GM23338 (cell line): ENCODE measurements at regions not wholly inside any gene's neighbourhood (a gene's known extent, or its start where the extent isn't known, plus 50 kb on each side); places are given as distances from the start of the nearest gene placed in this dataset.

ENCODE experiments used
- ATAC-seq: fragments of 200-7000 bp; cut with Tn5 transposase; 3 replicates; pipeline ENCODE4 v1.9.1; 2020
- DNase-seq: peaks from one replicate; pipeline ENCODE4 v3.0.0-alpha.2; 2015; ENCODE audit warnings: low spot score
- H2AFZ ChIP-seq: fragments of 200-600 bp; sonication (generic); 2 replicates; pipeline ENCODE4 v1.8.0; 2016; ENCODE audit warnings: antibody characterized with exemption, mild to moderate bottlenecking, moderate library complexity
- H3F3A ChIP-seq: fragments of 200-600 bp; sonication (generic); replicated peaks from 2 replicates; pipeline ENCODE4 v1.8.0; 2017; ENCODE audit warnings: antibody characterized with exemption, mixed run types, low read depth
- H3K27ac ChIP-seq: fragments of 200-600 bp; sonication (generic); 2 replicates; pipeline ENCODE4 v1.6.1; 2016; ENCODE audit warnings: low read depth
- H3K27me3 ChIP-seq: fragments of 200-600 bp; sonication (generic); 2 replicates; pipeline ENCODE4 v1.8.0; 2016; ENCODE audit warnings: mild to moderate bottlenecking, mixed run types, moderate library complexity; ENCODE audit not compliant: insufficient read depth
- H3K36me3 ChIP-seq: fragments of 200-600 bp; sonication (generic); 2 replicates; pipeline ENCODE4 v1.8.0; 2016; ENCODE audit warnings: mild to moderate bottlenecking; ENCODE audit not compliant: insufficient read depth
- H3K4me1 ChIP-seq: fragments of 200-600 bp; sonication (generic); 2 replicates; pipeline ENCODE4 v1.8.0; 2016; ENCODE audit warnings: mild to moderate bottlenecking, moderate library complexity; ENCODE audit not compliant: insufficient read depth
- H3K4me2 ChIP-seq: fragments of 200-600 bp; sonication (generic); 2 replicates; pipeline ENCODE4 v1.7.1; 2017; ENCODE audit warnings: mixed run types
- H3K4me3 ChIP-seq: fragments of 200-600 bp; sonication (generic); 2 replicates; pipeline ENCODE4 v1.6.1; 2016; ENCODE audit warnings: mixed run types
- H3K79me2 ChIP-seq: fragments of 200-600 bp; sonication (generic); replicated peaks from 2 replicates; pipeline ENCODE4 v1.8.0; 2017; ENCODE audit warnings: mild to moderate bottlenecking; ENCODE audit not compliant: insufficient read depth
- H3K9me2 ChIP-seq: fragments of 200-600 bp; sonication (generic); 2 replicates; pipeline ENCODE4 v1.8.0; 2017; ENCODE audit not compliant: insufficient read depth
- H4K20me1 ChIP-seq: fragments of 200-600 bp; sonication (generic); replicated peaks from 2 replicates; pipeline ENCODE4 v1.8.0; 2017; ENCODE audit warnings: mild to moderate bottlenecking; ENCODE audit not compliant: insufficient read depth
- H3K27ac Mint-ChIP-seq: 2 replicates; pipeline ENCODE4 v1.8.0; 2020; ENCODE audit warnings: inconsistent platforms, mild to moderate bottlenecking, moderate library complexity, mixed read lengths
- H3K27me3 Mint-ChIP-seq: 3 replicates; pipeline ENCODE4 v1.8.0; 2022; ENCODE audit warnings: low read depth, mild to moderate bottlenecking, moderate library complexity, mixed read lengths, inconsistent platforms; ENCODE audit not compliant: insufficient read depth, poor library complexity
- H3K36me3 Mint-ChIP-seq: 3 replicates; pipeline ENCODE4 v1.8.0; 2021; ENCODE audit warnings: low read depth, mild to moderate bottlenecking, inconsistent platforms, moderate library complexity, mixed read lengths
- H3K4me1 Mint-ChIP-seq: 3 replicates; pipeline ENCODE4 v1.8.0; 2020; ENCODE audit warnings: mild to moderate bottlenecking, inconsistent platforms, mixed read lengths
- H3K4me3 Mint-ChIP-seq: 3 replicates; pipeline ENCODE4 v1.8.0; 2021; ENCODE audit warnings: moderate library complexity, mild to moderate bottlenecking, inconsistent platforms, mixed read lengths
- H3K9me3 Mint-ChIP-seq: 3 replicates; pipeline ENCODE4 v1.8.0; 2020; ENCODE audit warnings: moderate library complexity, mild to moderate bottlenecking, inconsistent platforms, mixed read lengths
- CREB1 ChIP-seq: fragments of 250-450 bp; sonication (Bioruptor Pico); IDR thresholded peaks from 2 replicates; pipeline ENCODE4 v1.5.0; 2020; ENCODE audit warnings: low read depth, mild to moderate bottlenecking, moderate library complexity
- CTCF ChIP-seq, 2 experiments: fragments of 200-600 bp in 1 of 2; sonication (generic) in 1 of 2; conservative IDR thresholded peaks; 2 replicates each; pipeline versions ENCODE4 v1.5.1 to v1.6.1; 2016 to 2017; ENCODE audit warnings: antibody characterized with exemption in 2 of 2, low read depth in 2 of 2, mild to moderate bottlenecking in 2 of 2, moderate library complexity in 1 of 2
- ETS1 ChIP-seq: IDR thresholded peaks from 2 replicates; pipeline ENCODE4 v1.6.1; 2016; ENCODE audit warnings: antibody characterized with exemption
- EZH2 ChIP-seq: fragments of 200-600 bp; sonication (generic); IDR thresholded peaks from one replicate; pipeline ENCODE4 v1.8.0; 2017; ENCODE audit warnings: antibody characterized with exemption, mild to moderate bottlenecking, low read depth; ENCODE audit not compliant: unreplicated experiment
- EZH2phosphoT487 ChIP-seq: fragments of 200-600 bp; sonication (generic); IDR thresholded peaks from one replicate; pipeline ENCODE4 v1.8.1; 2018; ENCODE audit warnings: antibody characterized with exemption; ENCODE audit not compliant: unreplicated experiment
- JUNB ChIP-seq: IDR thresholded peaks from one replicate; pipeline ENCODE4 v1.6.1; 2016; ENCODE audit warnings: antibody characterized with exemption; ENCODE audit not compliant: unreplicated experiment
- NANOG ChIP-seq: IDR thresholded peaks from 2 replicates; pipeline ENCODE4 v1.6.1; 2016; ENCODE audit warnings: antibody characterized with exemption, borderline replicate concordance
- POLR2AphosphoS5 ChIP-seq: IDR thresholded peaks from 2 replicates; pipeline ENCODE4 v1.6.1; 2016; ENCODE audit warnings: antibody characterized with exemption, low read depth
- REST ChIP-seq: IDR thresholded peaks from one replicate; pipeline ENCODE4 v1.6.1; 2018; ENCODE audit warnings: antibody characterized with exemption; ENCODE audit not compliant: unreplicated experiment
- ZNF331 ChIP-seq: fragments of 250-450 bp; sonication (Bioruptor Pico); IDR thresholded peaks from 2 replicates; pipeline ENCODE4 v1.5.0; 2020; ENCODE audit warnings: low read depth, mild to moderate bottlenecking, moderate library complexity

GRCh38 chr11:103730131-103730940 is 306.1 kb upstream of the DDI1 start (continued):
- TF ChIP-seq ETS1 (no peak), REST (no peak)

GRCh38 chr11:103731670-103732069 is 304.8 kb upstream of the DDI1 start:
- Mint-ChIP-seq H3K4me3 (no peak overlapping the region), H3K9me3 (peaks cover 20% of the 10 kb centered on the region), H3K36me3 (peaks cover 14% of the 10 kb centered on the region), H3K27me3 (no peaks in the 10 kb centered on the region), H3K4me1 (peaks cover 12% of the 10 kb centered on the region; the same call in 2 of the 3 replicates), H3K27ac (no peak overlapping the region)
- no peaks in the 10 kb centered on the region for H4K20me1 ChIP-seq
- H3K4me2 ChIP-seq, result no peak overlapping the region
- no peak overlapping the region for H2AFZ ChIP-seq
- no peaks in the 10 kb centered on the region for H3F3A ChIP-seq
- no peaks in the 10 kb centered on the region for H3K79me2 ChIP-seq
- peaks cover 6% of the 10 kb centered on the region; the same call in 1 of the 2 replicates for H3K4me1 ChIP-seq
- no peak overlapping the region for H3K4me3 ChIP-seq
- no peak for DNase-seq
- peaks cover 12% of the 10 kb centered on the region; the same call in 1 of the 2 replicates for H3K9me2 ChIP-seq
- H3K36me3 ChIP-seq, result no peaks in the 10 kb centered on the region; the same call in 1 of the 2 replicates
- no peaks in the 10 kb centered on the region for H3K27me3 ChIP-seq
- no peak overlapping the region for H3K27ac ChIP-seq
- no peak for ATAC-seq
- TF ChIP-seq NANOG, result no peak
- TF ChIP-seq ETS1, result no peak
- TF ChIP-seq JUNB, result no peak
- no peak for TF ChIP-seq EZH2
- TF ChIP-seq EZH2phosphoT487, result no peak
- TF ChIP-seq POLR2AphosphoS5, result no peak
- TF ChIP-seq CREB1 (CRISPR knock-in tag), result no peak
- TF ChIP-seq ZNF331, result no peak
- no peak for TF ChIP-seq CTCF (conservative IDR thresholded peaks at IDR 0.05; ENCODE audit: low read depth in 2 of 2)
- no peak for TF ChIP-seq REST
